Uterus (tissue), 2 donors: ENCODE measurements at regions not wholly inside any gene's neighbourhood (a gene's known extent, or its start where the extent isn't known, plus 50 kb on each side); places are given as distances from the start of the nearest gene placed in this dataset.

Source experiments
- POLR2A ChIP-seq, 2 donors: fragments of 450-650 bp; IDR thresholded peaks; one replicate each; pipeline ENCODE4 v1.6.1; 2016; ENCODE audit warnings: antibody characterized with exemption in 2 of 2, mild to moderate bottlenecking in 1 of 2, moderate library complexity in 1 of 2
- TF ChIP-seq, protein P1 (sequence below), 4 experiments: fragments of 200-600 bp in 2 of 4; fragments of 450-650 bp in 2 of 4; sonication (generic) in 2 of 4; IDR thresholded peaks; one replicate each; pipeline ENCODE4 v1.5.1; 2016 to 2019; ENCODE audit warnings: antibody characterized with exemption in 4 of 4, mild to moderate bottlenecking in 2 of 4, moderate library complexity in 1 of 4

DNA sequence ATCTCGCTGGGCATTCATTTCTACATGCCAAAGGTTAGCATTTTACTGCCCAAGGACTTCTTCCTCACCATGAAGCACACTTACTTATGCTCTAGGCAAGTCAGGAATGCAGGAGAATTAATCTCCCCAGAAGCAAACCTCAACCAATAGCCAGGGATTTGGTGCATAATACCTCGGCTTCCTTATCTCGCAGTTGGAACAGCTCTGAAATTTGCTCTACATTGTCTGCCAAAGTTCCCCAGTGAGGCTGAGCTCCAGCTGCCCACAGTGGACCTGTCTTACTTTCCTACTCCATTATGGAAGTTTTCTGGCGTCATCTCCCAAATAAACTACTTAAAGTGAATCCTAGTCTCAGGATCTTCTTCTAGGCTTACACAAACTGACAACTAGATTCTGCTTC, 57.6 kb upstream of the PPM1J start:
- TF ChIP-seq, protein P1, sequence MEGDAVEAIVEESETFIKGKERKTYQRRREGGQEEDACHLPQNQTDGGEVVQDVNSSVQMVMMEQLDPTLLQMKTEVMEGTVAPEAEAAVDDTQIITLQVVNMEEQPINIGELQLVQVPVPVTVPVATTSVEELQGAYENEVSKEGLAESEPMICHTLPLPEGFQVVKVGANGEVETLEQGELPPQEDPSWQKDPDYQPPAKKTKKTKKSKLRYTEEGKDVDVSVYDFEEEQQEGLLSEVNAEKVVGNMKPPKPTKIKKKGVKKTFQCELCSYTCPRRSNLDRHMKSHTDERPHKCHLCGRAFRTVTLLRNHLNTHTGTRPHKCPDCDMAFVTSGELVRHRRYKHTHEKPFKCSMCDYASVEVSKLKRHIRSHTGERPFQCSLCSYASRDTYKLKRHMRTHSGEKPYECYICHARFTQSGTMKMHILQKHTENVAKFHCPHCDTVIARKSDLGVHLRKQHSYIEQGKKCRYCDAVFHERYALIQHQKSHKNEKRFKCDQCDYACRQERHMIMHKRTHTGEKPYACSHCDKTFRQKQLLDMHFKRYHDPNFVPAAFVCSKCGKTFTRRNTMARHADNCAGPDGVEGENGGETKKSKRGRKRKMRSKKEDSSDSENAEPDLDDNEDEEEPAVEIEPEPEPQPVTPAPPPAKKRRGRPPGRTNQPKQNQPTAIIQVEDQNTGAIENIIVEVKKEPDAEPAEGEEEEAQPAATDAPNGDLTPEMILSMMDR (IDR thresholded peaks at IDR 0.05), result no peak
- TF ChIP-seq POLR2A (IDR thresholded peaks at IDR 0.05), result no peak
